Liver (tissue), 8 donors: ENCODE measurements at regions not wholly inside any gene's neighbourhood (a gene's known extent, or its start where the extent isn't known, plus 50 kb on each side); places are given as distances from the start of the nearest gene placed in this dataset.

Source experiments
- DNase-seq: peaks from one replicate; pipeline ENCODE4 v3.0.0-alpha.2; 2017; ENCODE audit warnings: low spot score
- H3K27ac ChIP-seq, 2 donors: one replicate each; pipeline ENCODE4 v1.7.0; 2013; ENCODE audit warnings: inconsistent platforms in 2 of 2, low read length in 2 of 2, control low read depth in 1 of 2, low read depth in 1 of 2, mild to moderate bottlenecking in 1 of 2
- H3K27me3 ChIP-seq, 4 donors: one replicate each; pipeline versions ENCODE4 v1.6.1 to v1.7.0; 2013; ENCODE audit warnings: low read length in 3 of 4, inconsistent platforms in 1 of 4, mild to moderate bottlenecking in 1 of 4, moderate library complexity in 1 of 4; ENCODE audit not compliant: control insufficient read depth in 4 of 4, insufficient read depth in 4 of 4
- H3K36me3 ChIP-seq, 4 donors: one replicate each; pipeline versions ENCODE4 v1.6.1 to v1.7.0; 2013; ENCODE audit warnings: low read length in 3 of 4, mild to moderate bottlenecking in 3 of 4, low read depth in 1 of 4, moderate library complexity in 1 of 4; ENCODE audit not compliant: control insufficient read depth in 4 of 4, insufficient read depth in 3 of 4
- H3K4me1 ChIP-seq, 4 donors: one replicate each; pipeline versions ENCODE4 v1.6.1 to v1.7.0; 2013; ENCODE audit warnings: low read length in 3 of 4, mild to moderate bottlenecking in 3 of 4, moderate library complexity in 1 of 4; ENCODE audit not compliant: control insufficient read depth in 4 of 4, insufficient read depth in 4 of 4
- H3K4me3 ChIP-seq, 3 donors: one replicate each; pipeline versions ENCODE4 v1.6.1 to v1.7.0; 2013; ENCODE audit warnings: low read length in 3 of 3, control low read depth in 1 of 3, low read depth in 1 of 3, mild to moderate bottlenecking in 1 of 3
- H3K9ac ChIP-seq, 2 donors: one replicate each; pipeline ENCODE4 v1.7.0; 2013; ENCODE audit warnings: low read length in 2 of 2, mild to moderate bottlenecking in 2 of 2, moderate library complexity in 2 of 2, control low read depth in 1 of 2, low read depth in 1 of 2
- H3K9me3 ChIP-seq, 4 donors: one replicate each; pipeline versions ENCODE4 v1.6.1 to v1.7.0; 2013; ENCODE audit warnings: low read length in 3 of 4; ENCODE audit not compliant: control insufficient read depth in 4 of 4
- ATF3 ChIP-seq: IDR thresholded peaks from 2 replicates; pipeline ENCODE4 v1.6.1; 2016; ENCODE audit warnings: antibody characterized with exemption
- CTCF ChIP-seq: fragments of 150-350 bp; IDR thresholded peaks from 2 replicates; pipeline ENCODE4 v1.5.1; 2017; ENCODE audit warnings: improper control_type of control experiment, low read depth, low read length; ENCODE audit not compliant: missing input control
- EGR1 ChIP-seq, 2 donors: IDR thresholded peaks; 2 replicates each; pipeline ENCODE4 v1.6.1; 2016 to 2018; ENCODE audit warnings: antibody characterized with exemption in 2 of 2, low read depth in 2 of 2
- FOXA1 ChIP-seq: IDR thresholded peaks from 2 replicates; pipeline ENCODE4 v1.6.1; 2016; ENCODE audit warnings: antibody characterized with exemption
- GABPA ChIP-seq, 2 donors: IDR thresholded peaks in 1 of 2; conservative IDR thresholded peaks in 1 of 2; 2 replicates each; pipeline ENCODE4 v1.6.1; 2016; ENCODE audit warnings: antibody characterized with exemption in 2 of 2, mild to moderate bottlenecking in 1 of 2, moderate library complexity in 1 of 2
- HNF4A ChIP-seq, 2 donors: conservative IDR thresholded peaks; 2 replicates each; pipeline ENCODE4 v1.6.1; 2016; ENCODE audit warnings: antibody characterized with exemption in 2 of 2, mild to moderate bottlenecking in 2 of 2
- HNF4G ChIP-seq: IDR thresholded peaks from 2 replicates; pipeline ENCODE4 v1.6.1; 2016; ENCODE audit warnings: antibody characterized with exemption
- JUND ChIP-seq, 2 donors: IDR thresholded peaks; 2 replicates each; pipeline ENCODE4 v1.6.1; 2016; ENCODE audit warnings: antibody characterized with exemption in 2 of 2
- MAX ChIP-seq: IDR thresholded peaks from 2 replicates; pipeline ENCODE4 v1.6.1; 2016; ENCODE audit warnings: antibody characterized with exemption
- NR2F2 ChIP-seq: IDR thresholded peaks from 2 replicates; pipeline ENCODE4 v1.6.1; 2016; ENCODE audit warnings: antibody characterized with exemption
- RAD21 ChIP-seq, 2 donors: IDR thresholded peaks; 2 replicates each; pipeline ENCODE4 v1.6.1; 2016; ENCODE audit warnings: antibody characterized with exemption in 2 of 2, mild to moderate bottlenecking in 2 of 2
- REST ChIP-seq: IDR thresholded peaks from 2 replicates; pipeline ENCODE4 v1.6.1; 2016; ENCODE audit warnings: antibody characterized with exemption, mild to moderate bottlenecking
- RXRA ChIP-seq, 2 donors: IDR thresholded peaks; 2 replicates each; pipeline ENCODE4 v1.6.1; 2017 to 2018; ENCODE audit warnings: antibody characterized with exemption in 2 of 2, mild to moderate bottlenecking in 1 of 2
- TAF1 ChIP-seq: conservative IDR thresholded peaks from 2 replicates; pipeline ENCODE4 v1.6.1; 2016; ENCODE audit warnings: antibody characterized with exemption, mild to moderate bottlenecking
- YY1 ChIP-seq: IDR thresholded peaks from 2 replicates; pipeline ENCODE4 v1.6.1; 2016; ENCODE audit warnings: antibody characterized with exemption, mild to moderate bottlenecking
- ZBTB33 ChIP-seq: IDR thresholded peaks from 2 replicates; pipeline ENCODE4 v1.6.1; 2016; ENCODE audit warnings: antibody characterized with exemption
- WGBS: extraction: QIAGEN DNeasy Blood & Tissue Kit; methylation state at CpG from one replicate; pipeline ENCODE4 v1.1.7; 2013; 5-methylcytosine and 5-hydroxymethylcytosine counted together
- donor health status: healthy.
- donor health status: healthy.
- donor health status: healthy.
- donor health status: healthy.
- donor health status: healthy.

- no peaks in the 10 kb centered on the region for H3K36me3 ChIP-seq
- H3K4me3 ChIP-seq = no peak overlapping the region
- 93% methylated on average over 6 of the region's 6 CpGs for WGBS
- H3K4me1 ChIP-seq = no peaks in the 10 kb centered on the region
- peaks cover 1 to 8% (median 3%) of the 10 kb centered on the region in 4 donors for H3K9me3 ChIP-seq
- H3K27ac ChIP-seq = no peak overlapping the region
- no peaks in the 10 kb centered on the region for H3K27me3 ChIP-seq
- DNase-seq = no peak
- no peak for TF ChIP-seq REST
- TF ChIP-seq RXRA (IDR thresholded peaks at IDR 0.05) = no peak
- no peak for TF ChIP-seq JUND (IDR thresholded peaks at IDR 0.05)
- no peak for TF ChIP-seq NR2F2
- TF ChIP-seq HNF4G = no peak
- no peak for TF ChIP-seq RAD21 (IDR thresholded peaks at IDR 0.05)
- TF ChIP-seq ATF3 = no peak
- no peak for TF ChIP-seq GABPA (IDR thresholded peaks at IDR 0.05 in 1 of 2, conservative IDR thresholded peaks at IDR 0.05 in 1 of 2)
- TF ChIP-seq HNF4A (conservative IDR thresholded peaks at IDR 0.05) = no peak
- no peak for TF ChIP-seq ZBTB33
- no peak for TF ChIP-seq EGR1 (IDR thresholded peaks at IDR 0.05; ENCODE audit: low read depth in 2 of 2)
- TF ChIP-seq CTCF = no peak
- no peak for TF ChIP-seq FOXA1
- H3K9ac ChIP-seq = no peak overlapping the region
Measured at GRCh38 chr2:60230037-60230436, 323.4 kb downstream of the BCL11A start.

- Histone ChIP-seq H3K9ac (no peak overlapping the region), H3K36me3 (no peaks in the 10 kb centered on the region), H3K27ac (no peak overlapping the region), H3K27me3 (no peaks in the 10 kb centered on the region), H3K4me3 (no peak overlapping the region), H3K9me3 (peaks cover 0 to 4% (median 1%) of the 10 kb centered on the region in 4 donors), H3K4me1 (no peaks in the 10 kb centered on the region)
- WGBS = 97% methylated on average over 3 of the region's 3 CpGs
- no peak for DNase-seq
- TF ChIP-seq MAX (no peak), NR2F2 (no peak), HNF4A (conservative IDR thresholded peaks at IDR 0.05) (no peak), CTCF (no peak), FOXA1 (no peak), HNF4G (no peak), REST (no peak), YY1 (no peak), EGR1 (IDR thresholded peaks at IDR 0.05; ENCODE audit: low read depth in 2 of 2) (no peak), RXRA (IDR thresholded peaks at IDR 0.05) (no peak), TAF1 (no peak), JUND (IDR thresholded peaks at IDR 0.05) (no peak)
Measured at GRCh38 chr2:60226943-60227342, 326.5 kb downstream of the BCL11A start.
